Aorta (tissue), 5 donors: ENCODE measurements at regions not wholly inside any gene's neighbourhood (a gene's known extent, or its start where the extent isn't known, plus 50 kb on each side); places are given as distances from the start of the nearest gene placed in this dataset.

Experiments used
- ATAC-seq: fragments of 200-7000 bp; cut with Tn5 transposase; one replicate; pipeline ENCODE4 v1.9.1; 2022; ENCODE audit warnings: moderate library complexity; ENCODE audit not compliant: low FRiP score
- DNase-seq, 2 donors: peaks; one replicate each; pipeline ENCODE4 v3.0.0-alpha.2; 2020
- H3K27ac ChIP-seq, 2 donors: one replicate each; pipeline ENCODE4 v1.5.1; 2013; ENCODE audit warnings: low read length in 2 of 2, mild to moderate bottlenecking in 2 of 2, moderate library complexity in 2 of 2, control low read depth in 1 of 2, inconsistent platforms in 1 of 2, low read depth in 1 of 2
- H3K27me3 ChIP-seq, 2 donors: one replicate each; pipeline ENCODE4 v1.6.1; 2013; ENCODE audit warnings: control low read depth in 1 of 2, low read length in 1 of 2, mild to moderate bottlenecking in 1 of 2, moderate library complexity in 1 of 2; ENCODE audit not compliant: insufficient read depth in 2 of 2, control insufficient read depth in 1 of 2
- H3K36me3 ChIP-seq, 2 donors: one replicate each; pipeline ENCODE4 v1.6.1; 2013; ENCODE audit warnings: control low read depth in 1 of 2, low read length in 1 of 2, mild to moderate bottlenecking in 1 of 2; ENCODE audit not compliant: insufficient read depth in 2 of 2, control insufficient read depth in 1 of 2
- H3K4me1 ChIP-seq, 2 donors: one replicate each; pipeline ENCODE4 v1.6.1; 2013; ENCODE audit warnings: low read length in 2 of 2, control low read depth in 1 of 2, mild to moderate bottlenecking in 1 of 2, moderate library complexity in 1 of 2; ENCODE audit not compliant: insufficient read depth in 2 of 2, control insufficient read depth in 1 of 2
- H3K4me3 ChIP-seq, 2 donors: one replicate each; pipeline ENCODE4 v1.5.1; 2013; ENCODE audit warnings: low read length in 2 of 2, control low read depth in 1 of 2, mild to moderate bottlenecking in 1 of 2
- H3K9me3 ChIP-seq: one replicate; pipeline ENCODE4 v1.6.1; 2013; ENCODE audit warnings: mild to moderate bottlenecking, low read length; ENCODE audit not compliant: control insufficient read depth
- WGBS, 2 donors: extraction: QIAGEN DNeasy Blood & Tissue Kit; methylation state at CpG; one replicate each; pipeline ENCODE4 v1.1.7; 2013; 5-methylcytosine and 5-hydroxymethylcytosine counted together
- intact Hi-C, 2 donors: fragments of 100-400 bp; cut with DNase I; formaldehyde crosslinking; loops; one replicate each; pipeline versions ENCODE4 v1.14.2 to v1.15.0; 2022
- donor health status: healthy with polysubstance abuse.
- donor health status: Bipolar disorder and iron deficiency.
- donor health status: DM: no; HTN: no; CAD: no.
- donor health status: DM: no; HTN: no; CAD: no.
- donor health status: DM: yes; HTN: yes; CAD: no.

GRCh38 chrX:10350221-10350620 is 193.4 kb downstream of the CLCN4 start:
- Histone ChIP-seq H3K36me3 (no peaks in the 10 kb centered on the region), H3K4me1 (no peaks in the 10 kb centered on the region), H3K4me3 (no peak overlapping the region), H3K9me3 (no peaks in the 10 kb centered on the region), H3K27ac (no peak overlapping the region), H3K27me3 (no peaks in the 10 kb centered on the region)
- no peak for DNase-seq
- ATAC-seq: no peak
- intact Hi-C loops: no loop called here

GRCh38 chrX:10350981-10351380 is 194.2 kb downstream of the CLCN4 start:
- intact Hi-C loops: no loop called here
- 30 to 44% methylated on average over 3 of the region's 3 CpGs for WGBS, 2 donors
- H3K4me3 ChIP-seq: no peak overlapping the region
- no peaks in the 10 kb centered on the region for H3K4me1 ChIP-seq
- H3K9me3 ChIP-seq: no peaks in the 10 kb centered on the region
- ATAC-seq: no peak
- no peaks in the 10 kb centered on the region for H3K27me3 ChIP-seq
- no peak for DNase-seq
- no peaks in the 10 kb centered on the region for H3K36me3 ChIP-seq
- no peak overlapping the region for H3K27ac ChIP-seq

DNA sequence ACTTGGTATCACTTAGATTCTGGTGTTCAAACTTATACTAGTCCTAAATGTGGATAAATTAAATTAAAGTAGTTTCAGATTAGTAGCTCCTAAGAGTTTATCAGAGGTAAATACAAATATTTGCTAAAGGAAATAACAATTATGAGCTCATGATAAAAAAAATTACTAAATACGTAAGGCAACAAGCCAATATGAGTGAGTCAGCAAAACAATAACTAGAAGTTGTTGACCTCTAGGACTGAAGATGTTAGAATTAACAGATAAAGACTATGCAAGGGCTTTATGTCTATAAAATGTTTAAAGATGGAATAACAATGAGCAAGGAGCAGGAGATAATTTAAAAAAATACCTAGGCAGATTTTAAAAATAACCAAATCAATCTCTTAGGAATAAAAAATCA is 195.8 kb downstream of the CLCN4 start:
- no peak for ATAC-seq
- Histone ChIP-seq H3K27ac (no peak overlapping the region), H3K36me3 (no peaks in the 10 kb centered on the region), H3K9me3 (no peaks in the 10 kb centered on the region), H3K27me3 (no peaks in the 10 kb centered on the region), H3K4me1 (no peaks in the 10 kb centered on the region), H3K4me3 (no peak overlapping the region)
- no peak for DNase-seq
- intact Hi-C loops: no loop called here
- 67 to 90% methylated on average over 1 of the region's 1 CpG for WGBS, 2 donors

DNA sequence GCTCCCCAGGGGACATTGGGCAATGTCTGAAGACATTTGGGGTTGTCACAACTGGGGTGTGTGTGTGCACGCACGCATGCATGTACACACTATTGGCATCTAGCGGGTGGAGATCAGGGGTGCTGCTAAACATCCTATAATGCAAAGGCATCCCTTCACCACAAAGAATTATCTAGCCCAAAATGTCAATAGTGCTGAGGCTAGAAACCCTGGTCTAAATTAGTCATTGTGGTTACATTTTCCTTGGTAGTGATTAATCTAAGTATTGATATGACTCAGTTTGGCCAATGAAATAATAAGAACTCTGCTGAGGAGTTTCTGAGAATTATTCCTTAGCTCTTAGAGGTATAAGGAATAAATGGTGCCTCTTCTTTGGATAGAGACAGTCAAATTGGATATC is 200.2 kb downstream of the CLCN4 start:
- 99% methylated on average over 3 of the region's 3 CpGs for WGBS, 2 donors
- DNase-seq: no peak
- no peak for ATAC-seq
- intact Hi-C loops: no loop called here
- no peaks in the 10 kb centered on the region for H3K36me3 ChIP-seq
- H3K27me3 ChIP-seq: no peaks in the 10 kb centered on the region
- H3K4me1 ChIP-seq: peaks cover 0 to 1% of the 10 kb centered on the region in 2 donors
- H3K9me3 ChIP-seq: no peaks in the 10 kb centered on the region
- no peak overlapping the region for H3K27ac ChIP-seq
- no peak overlapping the region for H3K4me3 ChIP-seq

GRCh38 chrX:10358958-10359357 is 202.2 kb downstream of the CLCN4 start:
- ATAC-seq (no peak), DNase-seq (no peak)
- 92 to 93% methylated on average over 2 of the region's 2 CpGs for WGBS, 2 donors
- Histone ChIP-seq H3K27ac (no peak overlapping the region), H3K9me3 (no peaks in the 10 kb centered on the region), H3K4me1 (peaks cover 0 to 1% of the 10 kb centered on the region in 2 donors), H3K4me3 (no peak overlapping the region), H3K36me3 (no peaks in the 10 kb centered on the region), H3K27me3 (no peaks in the 10 kb centered on the region)
- intact Hi-C loops: no loop called here

GRCh38 chrX:10360116-10360515 is 203.3 kb downstream of the CLCN4 start:
- intact Hi-C loops: no loop called here
- Histone ChIP-seq H3K9me3 (no peaks in the 10 kb centered on the region), H3K27ac (no peak overlapping the region), H3K4me3 (no peak overlapping the region), H3K4me1 (peaks cover 0 to 1% of the 10 kb centered on the region in 2 donors), H3K27me3 (no peaks in the 10 kb centered on the region), H3K36me3 (no peaks in the 10 kb centered on the region)
- ATAC-seq (no peak), DNase-seq (no peak)
- 26 to 44% methylated on average over 5 of the region's 5 CpGs for WGBS, 2 donors

DNA sequence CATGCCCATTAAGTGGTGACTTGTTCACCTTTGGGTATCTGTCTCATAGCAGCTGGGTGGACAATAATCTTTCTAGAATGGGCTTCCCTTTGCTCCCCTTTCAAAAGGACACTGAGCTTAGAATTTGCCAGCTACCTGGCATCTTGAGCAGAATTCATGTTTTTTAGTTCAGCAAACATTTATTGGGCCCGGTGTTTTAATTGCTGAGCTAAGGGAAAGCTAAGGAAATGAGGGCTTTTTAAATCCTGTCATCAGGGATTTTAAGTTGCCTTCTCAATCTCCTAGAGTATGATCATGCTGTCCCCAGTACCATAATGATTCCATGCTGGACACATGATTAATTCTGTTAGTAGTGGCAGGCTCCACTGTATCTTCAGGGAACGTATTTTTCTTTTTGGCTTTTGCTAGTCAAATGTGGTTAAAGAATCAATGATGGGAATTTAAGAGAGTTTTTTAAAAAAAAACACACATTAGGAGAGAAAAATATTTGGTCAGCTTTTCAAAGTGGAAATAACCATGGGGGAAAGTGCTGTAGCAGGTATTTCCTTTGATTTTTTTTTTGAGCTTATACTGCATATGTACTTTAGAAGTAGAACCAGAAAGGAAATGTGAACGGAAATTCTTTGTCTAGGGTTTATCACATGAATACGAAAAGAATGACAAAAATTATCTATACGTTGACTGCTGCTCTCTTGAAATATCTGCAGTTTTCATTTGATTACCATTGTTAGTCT is 208.9 kb downstream of the CLCN4 start:
- no peak for DNase-seq
- intact Hi-C loops: no loop called here
- no peak overlapping the region for H3K27ac ChIP-seq
- H3K4me1 ChIP-seq: no peaks in the 10 kb centered on the region
- no peaks in the 10 kb centered on the region for H3K9me3 ChIP-seq
- WGBS, 2 donors: 67 to 75% methylated on average over 5 of the region's 5 CpGs
- no peak for ATAC-seq
- no peak overlapping the region for H3K4me3 ChIP-seq
- no peaks in the 10 kb centered on the region for H3K36me3 ChIP-seq
- no peaks in the 10 kb centered on the region for H3K27me3 ChIP-seq

GRCh38 chrX:10367406-10367805 is 210.6 kb downstream of the CLCN4 start:
- intact Hi-C loops: no loop called here
- no peak for ATAC-seq
- H3K4me3 ChIP-seq: no peak overlapping the region
- H3K27me3 ChIP-seq: no peaks in the 10 kb centered on the region
- H3K9me3 ChIP-seq: no peaks in the 10 kb centered on the region
- no peaks in the 10 kb centered on the region for H3K4me1 ChIP-seq
- no peaks in the 10 kb centered on the region for H3K36me3 ChIP-seq
- WGBS, 2 donors: 63 to 82% methylated on average over 5 of the region's 5 CpGs
- no peak overlapping the region for H3K27ac ChIP-seq
- DNase-seq: no peak

DNA sequence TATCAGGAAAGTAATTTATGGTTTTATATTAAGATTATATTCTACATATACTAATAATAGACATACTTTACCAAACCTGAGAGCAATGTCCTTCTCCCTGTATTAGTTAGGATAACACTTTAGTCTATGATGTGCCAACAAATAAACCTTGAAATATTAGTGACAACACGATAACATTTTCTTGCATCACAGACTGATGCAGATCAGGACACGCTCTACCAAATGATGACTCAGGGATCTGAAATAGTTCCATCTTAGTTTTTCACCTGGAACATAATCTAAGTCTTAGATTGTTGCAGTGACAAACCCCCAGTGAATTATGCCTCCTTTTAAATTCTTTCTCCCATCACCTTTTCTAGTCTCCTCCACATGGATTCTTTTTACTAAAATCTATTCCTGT is 214.2 kb downstream of the CLCN4 start:
- Histone ChIP-seq H3K9me3 (no peaks in the 10 kb centered on the region), H3K27me3 (no peaks in the 10 kb centered on the region), H3K4me1 (no peaks in the 10 kb centered on the region), H3K4me3 (no peak overlapping the region), H3K27ac (no peak overlapping the region), H3K36me3 (no peaks in the 10 kb centered on the region)
- ATAC-seq (no peak), DNase-seq (no peak)
- WGBS, 2 donors: 72 to 94% methylated on average over 2 of the region's 2 CpGs
- intact Hi-C loops: no loop called here
